ENCODE measurements at regions not wholly inside any gene's neighbourhood (a gene's known extent, or its start where the extent isn't known, plus 50 kb on each side); places are given as distances from the start of the nearest gene placed in this dataset.
"Not testable (repeated sequence)": the region's sequence is repeated elsewhere in the genome, so short reads cannot be mapped to it uniquely, and the experiment has no call there.

GRCh38 chr2:51335087-51336058 lies 303.4 kb upstream of the NRXN1 start:
- no peak for DNase-seq (ENCODE audit: low spot score)

GRCh38 chr2:51329512-51329911 lies 297.6 kb upstream of the NRXN1 start:
- DNase-seq (ENCODE audit: low spot score): no peak

DNA sequence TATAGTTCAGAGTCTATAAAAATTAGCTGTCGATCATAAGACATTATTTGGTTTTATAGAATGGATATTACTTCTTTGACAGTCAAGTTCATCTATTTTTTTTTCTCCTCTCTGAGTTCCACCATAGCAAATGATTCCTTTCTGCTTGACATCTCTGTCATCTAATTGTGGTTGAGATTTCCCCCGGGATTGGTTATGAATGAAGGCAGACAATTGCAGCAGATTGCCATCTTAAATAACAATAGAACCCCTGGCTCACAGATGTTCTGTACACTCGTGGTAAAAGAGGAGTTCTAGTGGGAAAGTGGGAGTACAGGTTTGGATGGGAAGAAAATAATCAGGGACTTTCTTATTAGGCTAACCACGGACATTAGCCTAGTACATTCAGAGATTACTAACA lies 292.1 kb upstream of the NRXN1 start:
- DNase-seq (ENCODE audit: low spot score): no peak

DNA sequence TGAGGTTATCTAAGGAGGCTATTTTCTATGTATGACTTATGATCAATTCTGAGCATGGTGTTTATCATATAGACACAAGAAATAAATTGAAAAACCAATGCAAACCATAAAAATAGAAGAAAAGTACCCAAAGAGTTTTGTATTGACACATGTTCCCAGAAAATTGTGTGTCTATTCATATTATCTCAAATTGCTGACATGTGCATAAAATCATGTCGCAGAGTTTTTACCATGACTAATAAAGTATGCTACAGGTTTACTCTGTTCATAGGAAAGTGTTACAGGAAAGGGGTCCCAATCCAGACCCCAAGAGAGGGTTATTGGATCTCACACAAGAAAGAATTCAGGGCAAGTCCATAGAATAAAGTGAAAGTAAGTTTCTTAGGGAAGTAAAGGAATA lies 290.7 kb upstream of the NRXN1 start:
- DNase-seq (ENCODE audit: low spot score): no peak

GRCh38 chr2:51304311-51304710 lies 272.4 kb upstream of the NRXN1 start:
- DNase-seq (ENCODE audit: low spot score): no peak

GRCh38 chr2:51301381-51301780 lies 269.4 kb upstream of the NRXN1 start:
- DNase-seq (ENCODE audit: low spot score): no peak

- no peak for DNase-seq (ENCODE audit: low spot score)
These were observed 267.4 kb upstream of the NRXN1 start for GRCh38 chr2:51299370-51299769.

DNA sequence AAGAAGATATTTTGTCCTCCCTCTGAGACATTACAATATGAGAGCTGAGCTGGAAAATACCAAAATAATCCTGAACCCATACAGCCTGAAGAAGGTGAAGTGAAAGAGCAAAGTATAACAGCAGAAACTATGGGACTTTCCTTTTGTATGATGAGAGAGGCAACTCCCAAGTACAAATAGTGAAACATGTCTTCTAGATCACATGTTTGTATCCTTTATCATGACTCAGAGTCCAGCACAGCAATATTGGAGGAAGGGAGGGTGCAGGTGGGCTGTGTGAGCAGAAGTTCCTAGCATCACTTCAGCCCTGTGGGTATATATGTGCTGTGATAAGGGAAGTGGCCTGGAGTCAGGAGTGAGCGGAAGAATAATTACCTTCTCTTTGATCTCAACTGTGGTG lies 265.6 kb upstream of the NRXN1 start:
- DNase-seq (ENCODE audit: low spot score): no peak

- no peak for DNase-seq (ENCODE audit: low spot score)
These were observed 261.8 kb upstream of the NRXN1 start for GRCh38 chr2:51293566-51294200.

DNA sequence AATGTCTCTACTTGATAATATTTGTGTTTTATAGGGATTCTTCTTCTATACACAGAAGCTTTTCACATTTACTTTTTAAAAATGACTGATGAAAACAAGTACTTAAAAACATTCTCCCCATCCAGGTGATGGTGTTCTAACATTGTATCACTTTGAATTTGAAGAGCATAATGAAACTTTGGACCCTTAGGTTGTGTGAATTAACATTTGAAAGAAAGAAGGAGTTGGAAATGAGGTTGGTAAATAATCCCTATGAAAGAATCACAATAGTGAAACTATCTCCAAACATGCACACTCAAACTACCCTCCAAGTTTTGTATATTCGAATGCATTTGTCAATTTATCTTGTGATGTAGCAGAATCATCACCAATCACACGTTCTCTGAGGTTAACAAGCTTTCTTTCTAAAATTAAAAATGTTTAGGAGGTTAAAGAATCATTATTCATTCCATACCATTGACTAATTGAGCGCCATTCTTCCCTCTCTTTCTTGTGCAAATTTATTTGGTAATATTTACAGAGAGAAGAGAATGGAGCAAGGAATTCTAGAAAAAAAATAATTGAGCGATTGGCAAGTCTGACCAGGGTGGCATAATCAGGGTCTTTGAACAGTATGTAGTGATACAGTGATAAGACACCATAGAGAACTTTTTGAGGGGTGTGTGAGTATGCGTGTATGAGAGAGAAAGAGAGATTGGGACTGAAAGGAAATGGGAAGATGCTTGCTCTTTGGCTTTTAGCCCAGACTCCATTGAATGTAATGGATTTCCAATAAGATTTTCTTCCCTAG lies 260.0 kb upstream of the NRXN1 start:
- DNase-seq (ENCODE audit: low spot score): no peak

DNA sequence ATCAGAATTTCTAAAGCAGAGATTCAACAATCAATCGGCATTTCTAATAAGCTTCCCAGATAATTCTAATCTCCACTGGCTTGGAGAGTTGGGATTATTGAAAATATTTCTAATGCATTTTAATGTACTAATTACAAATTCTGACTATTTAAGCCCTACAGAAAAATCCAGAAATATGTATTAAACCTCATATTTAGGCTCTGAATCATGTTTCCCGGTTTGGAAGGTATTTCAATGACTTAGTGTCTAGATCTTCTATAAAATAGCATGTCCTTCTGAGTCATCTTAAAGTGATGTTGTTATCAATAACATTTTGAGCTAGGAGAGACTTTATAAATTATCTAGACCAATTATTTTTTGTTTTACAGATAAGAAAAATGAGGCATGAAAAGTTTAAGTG lies 258.8 kb upstream of the NRXN1 start:
- DNase-seq (ENCODE audit: low spot score): no peak

- DNase-seq (ENCODE audit: low spot score): no peak
These were observed 257.1 kb upstream of the NRXN1 start for GRCh38 chr2:51289045-51289444.

GRCh38 chr2:51268191-51268590 lies 236.3 kb upstream of the NRXN1 start:
- no peak for DNase-seq (ENCODE audit: low spot score)

- no peak for DNase-seq (ENCODE audit: low spot score)
These were observed 233.6 kb upstream of the NRXN1 start for GRCh38 chr2:51265539-51265938.

DNA sequence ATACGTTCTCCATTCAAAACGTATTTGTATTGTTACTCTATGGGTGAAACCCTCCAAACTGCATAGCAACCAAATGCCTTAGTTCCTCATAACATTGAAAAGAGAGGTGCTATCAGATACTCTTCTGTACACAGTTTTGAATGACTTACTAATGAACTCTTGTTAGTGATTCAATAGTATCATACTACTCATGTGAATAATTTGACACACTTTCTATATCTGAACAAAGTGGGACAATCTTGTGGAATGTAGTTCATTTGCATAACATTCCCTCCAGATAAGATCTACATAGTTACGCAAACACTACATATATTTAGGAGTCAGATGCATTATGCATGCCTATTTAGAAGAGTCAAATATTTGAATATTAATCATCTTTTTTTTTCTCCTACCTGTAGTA lies 232.0 kb upstream of the NRXN1 start:
- no peak for DNase-seq (ENCODE audit: low spot score)

GRCh38 chr2:51263101-51263500 lies 231.2 kb upstream of the NRXN1 start:
- not testable (repeated sequence) for DNase-seq (ENCODE audit: low spot score)

DNA sequence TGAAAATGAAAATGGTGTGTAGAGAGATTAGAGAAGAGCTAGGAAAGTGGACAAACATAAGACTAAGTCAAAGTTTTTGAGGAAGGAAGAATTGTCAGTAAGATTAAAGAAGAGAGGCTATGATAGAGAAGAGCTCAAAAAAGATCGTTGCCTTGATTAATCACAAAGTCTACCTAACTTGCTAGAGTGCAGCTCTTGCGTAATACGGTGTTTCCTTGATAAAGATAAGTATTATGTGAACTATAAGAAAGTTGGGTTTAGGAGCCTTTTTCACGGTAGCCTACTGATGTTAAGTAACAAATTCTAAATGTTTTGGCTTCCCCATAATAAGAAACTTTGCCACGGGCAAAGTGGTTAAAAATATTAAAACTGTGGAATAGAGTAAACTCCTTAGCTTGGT lies 226.4 kb upstream of the NRXN1 start:
- DNase-seq (ENCODE audit: low spot score): no peak

DNA sequence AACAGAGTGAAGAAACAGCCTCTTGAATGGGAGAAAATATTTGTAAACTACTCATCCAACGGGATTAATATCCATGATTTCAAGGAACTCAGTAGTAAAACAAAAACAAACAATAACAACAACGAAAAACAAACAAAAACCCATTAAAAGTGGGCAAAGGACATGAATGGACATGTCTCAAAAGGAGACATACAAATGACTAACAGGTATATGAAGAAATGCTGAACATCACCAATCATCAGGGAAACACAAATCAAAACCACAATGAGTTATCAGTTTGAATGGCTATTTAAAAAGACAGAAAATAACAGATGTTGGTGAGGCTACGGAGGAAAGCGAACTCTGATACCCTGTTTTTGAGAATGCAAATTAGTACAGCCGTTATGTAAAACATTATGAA lies 224.8 kb upstream of the NRXN1 start:
- DNase-seq (ENCODE audit: low spot score): no peak

DNA sequence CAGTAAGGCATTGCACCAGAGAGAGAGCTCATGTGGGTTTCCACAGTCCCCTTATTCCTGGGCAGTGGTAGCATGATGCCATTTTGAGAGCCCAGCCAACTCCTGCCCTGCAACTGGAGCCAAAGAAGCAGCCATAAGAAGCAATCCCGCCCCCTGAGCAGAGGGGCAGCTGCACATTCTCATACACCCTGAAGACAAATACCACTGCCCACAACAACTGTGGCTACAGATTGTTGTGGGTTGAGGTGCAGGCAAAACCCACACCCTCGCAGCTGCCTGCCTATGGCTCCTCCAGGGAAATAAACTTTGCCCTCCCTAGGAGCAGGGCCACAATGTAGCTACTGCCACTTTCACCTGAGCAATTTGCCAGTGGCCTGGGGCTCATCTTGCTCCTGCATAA lies 219.4 kb upstream of the NRXN1 start:
- DNase-seq (ENCODE audit: low spot score): no peak

GRCh38 chr2:51247252-51247805 lies 215.4 kb upstream of the NRXN1 start:
- no peak for DNase-seq (ENCODE audit: low spot score)

GRCh38 chr2:51243892-51244535 lies 212.1 kb upstream of the NRXN1 start:
- DNase-seq (ENCODE audit: low spot score): no peak

Data from RKO (cell line).